GM12872 (cell line): ENCODE measurements at regions not wholly inside any gene's neighbourhood (a gene's known extent, or its start where the extent isn't known, plus 50 kb on each side); places are given as distances from the start of the nearest gene placed in this dataset.

ENCODE experiments used
- CTCF ChIP-seq: IDR thresholded peaks from 3 replicates; pipeline ENCODE4 v1.5.1; 2011; ENCODE audit warnings: low read depth, mild to moderate bottlenecking, low read length, moderate library complexity; ENCODE audit not compliant: insufficient read depth

GRCh38 chr21:16678429-16679160, 834.2 kb upstream of the CXADR start:
- TF ChIP-seq CTCF = no peak

GRCh38 chr21:16695074-16695473, 817.8 kb upstream of the CXADR start:
- TF ChIP-seq CTCF = no peak

- TF ChIP-seq CTCF = no peak
Measured at GRCh38 chr21:16707274-16707673, 805.6 kb upstream of the CXADR start.

- no peak for TF ChIP-seq CTCF
Measured at GRCh38 chr21:16708101-16708835, 804.6 kb upstream of the CXADR start.

- no peak for TF ChIP-seq CTCF
Measured at GRCh38 chr21:16709866-16710550, 802.8 kb upstream of the CXADR start.

GRCh38 chr21:16711757-16712156, 801.1 kb upstream of the CXADR start:
- no peak for TF ChIP-seq CTCF

- TF ChIP-seq CTCF = no peak
Measured at GRCh38 chr21:16713331-16714117, 799.3 kb upstream of the CXADR start.
